MM.1S (cell line): ENCODE measurements at regions not wholly inside any gene's neighbourhood (a gene's known extent, or its start where the extent isn't known, plus 50 kb on each side); places are given as distances from the start of the nearest gene placed in this dataset.

ENCODE experiments used
- DNase-seq: peaks from one replicate; pipeline ENCODE4 v3.0.0-alpha.2; 2015
- H2AFZ ChIP-seq: fragments of 300-600 bp; sonication (generic); 2 replicates; pipeline ENCODE4 v1.6.0; 2016; ENCODE audit warnings: antibody characterized with exemption, low read length
- H3F3A ChIP-seq: fragments of 300-600 bp; sonication (generic); 2 replicates; pipeline ENCODE4 v1.6.1; 2016; ENCODE audit warnings: mild to moderate bottlenecking, antibody characterized with exemption, low read length, moderate library complexity, mixed read lengths; ENCODE audit not compliant: insufficient read depth
- H3K27ac ChIP-seq: fragments of 300-600 bp; sonication (generic); 2 replicates; pipeline ENCODE4 v1.5.1; 2016; ENCODE audit warnings: mild to moderate bottlenecking, low read length
- H3K27me3 ChIP-seq: fragments of 300-600 bp; sonication (generic); replicated peaks from 2 replicates; pipeline ENCODE4 v1.6.0; 2016; ENCODE audit warnings: low read length; ENCODE audit not compliant: insufficient read depth
- H3K36me3 ChIP-seq: fragments of 300-600 bp; sonication (generic); replicated peaks from 2 replicates; pipeline ENCODE4 v1.6.1; 2016; ENCODE audit warnings: mild to moderate bottlenecking, low read length, mixed read lengths; ENCODE audit not compliant: insufficient read depth
- H3K4me1 ChIP-seq: fragments of 300-600 bp; sonication (generic); 2 replicates; pipeline ENCODE4 v1.6.1; 2016; ENCODE audit warnings: low read length, mixed read lengths
- H3K4me2 ChIP-seq: fragments of 300-600 bp; sonication (generic); 2 replicates; pipeline ENCODE4 v1.6.0; 2016; ENCODE audit warnings: low read depth, low read length
- H3K4me3 ChIP-seq: fragments of 300-600 bp; sonication (generic); 2 replicates; pipeline ENCODE4 v1.5.1; 2016; ENCODE audit warnings: low read length, mixed read lengths
- H3K79me2 ChIP-seq: fragments of 300-600 bp; sonication (generic); 2 replicates; pipeline ENCODE4 v1.6.1; 2016; ENCODE audit warnings: mixed run types, low read length, mixed read lengths
- H3K9ac ChIP-seq: fragments of 300-600 bp; sonication (generic); 2 replicates; pipeline ENCODE4 v1.6.1; 2016; ENCODE audit warnings: low read length, mixed read lengths
- H3K9me2 ChIP-seq: fragments of 300-600 bp; sonication (generic); replicated peaks from 2 replicates; pipeline ENCODE4 v1.6.1; 2016; ENCODE audit warnings: mild to moderate bottlenecking, low read length, mixed read lengths; ENCODE audit not compliant: insufficient read depth
- H3K9me3 ChIP-seq: fragments of 300-600 bp; sonication (generic); replicated peaks from 2 replicates; pipeline ENCODE4 v1.6.1; 2016; ENCODE audit warnings: mild to moderate bottlenecking, low read length, mixed read lengths; ENCODE audit not compliant: insufficient read depth
- H4K20me1 ChIP-seq: fragments of 300-600 bp; sonication (generic); 2 replicates; pipeline ENCODE4 v1.6.1; 2016; ENCODE audit warnings: mild to moderate bottlenecking, low read length, moderate library complexity, mixed read lengths; ENCODE audit not compliant: insufficient read depth
- CTCF ChIP-seq: fragments of 300-600 bp; sonication (generic); IDR thresholded peaks from 2 replicates; pipeline ENCODE4 v1.5.1; 2016; ENCODE audit warnings: antibody characterized with exemption, low read length, mixed read lengths
- EZH2 ChIP-seq: fragments of 300-600 bp; sonication (generic); optimal IDR thresholded peaks from 2 replicates; pipeline ENCODE3; 2017; ENCODE audit warnings: low read depth, mild to moderate bottlenecking, antibody characterized with exemption, low read length, mixed read lengths
- EZH2phosphoT487 ChIP-seq: fragments of 300-600 bp; sonication (generic); IDR thresholded peaks from 2 replicates; pipeline ENCODE4 v1.6.1; 2018; ENCODE audit warnings: antibody characterized with exemption, low read length

- H3F3A ChIP-seq, result no peaks in the 10 kb centered on the region
- H3K9ac ChIP-seq, result no peak overlapping the region
- H3K9me2 ChIP-seq, result no peaks in the 10 kb centered on the region
- no peak overlapping the region for H3K27ac ChIP-seq
- no peaks in the 10 kb centered on the region for H3K36me3 ChIP-seq
- no peaks in the 10 kb centered on the region for H3K9me3 ChIP-seq
- H3K4me3 ChIP-seq, result no peak overlapping the region
- no peaks in the 10 kb centered on the region for H3K79me2 ChIP-seq
- no peak overlapping the region for H2AFZ ChIP-seq
- H3K27me3 ChIP-seq, result no peaks in the 10 kb centered on the region
- no peaks in the 10 kb centered on the region for H4K20me1 ChIP-seq
- no peaks in the 10 kb centered on the region for H3K4me1 ChIP-seq
- DNase-seq, result no peak
- no peak overlapping the region for H3K4me2 ChIP-seq
- TF ChIP-seq EZH2, result no peak
- no peak for TF ChIP-seq EZH2phosphoT487
- TF ChIP-seq CTCF, result no peak
Observed at GRCh38 chr10:124171561-124171960, 78.2 kb upstream of the CHST15 start.

GRCh38 chr10:124170631-124171030 lies 77.2 kb upstream of the CHST15 start:
- TF ChIP-seq EZH2 (no peak), CTCF (no peak)
- no peaks in the 10 kb centered on the region for H3F3A ChIP-seq
- H4K20me1 ChIP-seq, result no peaks in the 10 kb centered on the region
- no peak overlapping the region for H3K27ac ChIP-seq
- no peak for DNase-seq
- no peaks in the 10 kb centered on the region for H3K9me2 ChIP-seq
- H3K9me3 ChIP-seq, result no peaks in the 10 kb centered on the region
- H3K9ac ChIP-seq, result no peak overlapping the region
- no peak overlapping the region for H3K4me3 ChIP-seq
- H3K4me2 ChIP-seq, result no peak overlapping the region
- no peak overlapping the region for H2AFZ ChIP-seq
- no peaks in the 10 kb centered on the region for H3K27me3 ChIP-seq
- H3K4me1 ChIP-seq, result no peaks in the 10 kb centered on the region
- no peaks in the 10 kb centered on the region for H3K79me2 ChIP-seq
- no peaks in the 10 kb centered on the region for H3K36me3 ChIP-seq

GRCh38 chr10:124168991-124169802 lies 75.8 kb upstream of the CHST15 start:
- no peak for DNase-seq
- no peak overlapping the region for H3K4me3 ChIP-seq
- no peak for TF ChIP-seq EZH2
- TF ChIP-seq CTCF, result no peak
- TF ChIP-seq EZH2phosphoT487, result no peak
- H3K36me3 ChIP-seq, result no peaks in the 10 kb centered on the region
- no peaks in the 10 kb centered on the region for H3F3A ChIP-seq
- no peak overlapping the region for H3K27ac ChIP-seq
- H3K4me2 ChIP-seq, result no peak overlapping the region
- H3K9ac ChIP-seq, result no peak overlapping the region
- H2AFZ ChIP-seq, result no peak overlapping the region
- no peaks in the 10 kb centered on the region for H3K79me2 ChIP-seq
- H4K20me1 ChIP-seq, result no peaks in the 10 kb centered on the region
- no peaks in the 10 kb centered on the region for H3K9me2 ChIP-seq
- no peaks in the 10 kb centered on the region for H3K4me1 ChIP-seq
- no peaks in the 10 kb centered on the region for H3K27me3 ChIP-seq
- no peaks in the 10 kb centered on the region for H3K9me3 ChIP-seq
